NB4 (cell line): ENCODE measurements at regions not wholly inside any gene's neighbourhood (a gene's known extent, or its start where the extent isn't known, plus 50 kb on each side); places are given as distances from the start of the nearest gene placed in this dataset.

Experiments used
- CTCF ChIP-seq: IDR thresholded peaks from one replicate; pipeline ENCODE4 v1.5.1; 2012; ENCODE audit warnings: low read depth, low read length
- MAX ChIP-seq: IDR thresholded peaks from 2 replicates; pipeline ENCODE4 v1.6.1; 2011; ENCODE audit warnings: low read depth, low read length
- MYC ChIP-seq: IDR thresholded peaks from 2 replicates; pipeline ENCODE4 v1.6.1; 2011; ENCODE audit warnings: low read depth, low read length
- POLR2A ChIP-seq: IDR thresholded peaks from 2 replicates; pipeline ENCODE4 v1.6.1; 2011; ENCODE audit warnings: mild to moderate bottlenecking; ENCODE audit not compliant: insufficient read length; ENCODE audit errors: extremely low read depth

- TF ChIP-seq CTCF (no peak), MAX (no peak), POLR2A (no peak), MYC (no peak)
Measured at GRCh38 chr17:34482730-34483129, 96.7 kb upstream of the TMEM132E start.
